Fibroblast of lung (primary cell): ENCODE measurements at regions not wholly inside any gene's neighbourhood (a gene's known extent, or its start where the extent isn't known, plus 50 kb on each side); places are given as distances from the start of the nearest gene placed in this dataset.
"Not testable (repeated sequence)": the region's sequence is repeated elsewhere in the genome, so short reads cannot be mapped to it uniquely, and the experiment has no call there.

Experiments
- EZH2 ChIP-seq: IDR thresholded peaks from 2 replicates; pipeline ENCODE4 v1.5.1; 2012; ENCODE audit warnings: low read length, control low read depth, mild to moderate bottlenecking; ENCODE audit errors: missing control alignments
- TF ChIP-seq, protein P1 (sequence below), 2 donors: IDR thresholded peaks in 1 of 2; conservative IDR thresholded peaks in 1 of 2; 1 replicate in 1 of 2; 2 replicates in 1 of 2; pipeline ENCODE4 v1.5.1; 2011 to 2012; ENCODE audit warnings: low read length in 2 of 2, control low read depth in 1 of 2, inconsistent platforms in 1 of 2, low read depth in 1 of 2, mild to moderate bottlenecking in 1 of 2

DNA sequence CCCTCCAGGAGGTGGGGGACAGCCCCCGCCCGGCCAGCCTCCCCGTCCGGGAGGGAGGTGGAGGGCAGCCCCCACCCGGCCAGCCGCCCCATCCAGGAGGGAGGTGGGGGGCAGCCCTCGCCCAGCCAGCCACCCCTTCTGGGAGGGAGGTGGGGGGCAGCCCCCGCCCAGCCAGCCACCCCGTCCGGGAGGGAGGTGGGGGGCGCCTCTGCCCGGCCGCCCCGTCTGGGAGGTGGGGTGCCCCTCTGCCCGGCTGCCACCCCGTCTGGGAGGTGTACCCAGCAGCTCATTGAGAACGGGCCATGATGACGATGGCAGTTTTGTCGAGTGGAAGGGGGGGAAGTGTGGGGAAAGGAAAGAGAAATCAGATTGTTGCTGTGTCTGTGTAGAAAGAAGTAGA is 81.9 kb upstream of the NALF2 start:
- TF ChIP-seq, protein P1, sequence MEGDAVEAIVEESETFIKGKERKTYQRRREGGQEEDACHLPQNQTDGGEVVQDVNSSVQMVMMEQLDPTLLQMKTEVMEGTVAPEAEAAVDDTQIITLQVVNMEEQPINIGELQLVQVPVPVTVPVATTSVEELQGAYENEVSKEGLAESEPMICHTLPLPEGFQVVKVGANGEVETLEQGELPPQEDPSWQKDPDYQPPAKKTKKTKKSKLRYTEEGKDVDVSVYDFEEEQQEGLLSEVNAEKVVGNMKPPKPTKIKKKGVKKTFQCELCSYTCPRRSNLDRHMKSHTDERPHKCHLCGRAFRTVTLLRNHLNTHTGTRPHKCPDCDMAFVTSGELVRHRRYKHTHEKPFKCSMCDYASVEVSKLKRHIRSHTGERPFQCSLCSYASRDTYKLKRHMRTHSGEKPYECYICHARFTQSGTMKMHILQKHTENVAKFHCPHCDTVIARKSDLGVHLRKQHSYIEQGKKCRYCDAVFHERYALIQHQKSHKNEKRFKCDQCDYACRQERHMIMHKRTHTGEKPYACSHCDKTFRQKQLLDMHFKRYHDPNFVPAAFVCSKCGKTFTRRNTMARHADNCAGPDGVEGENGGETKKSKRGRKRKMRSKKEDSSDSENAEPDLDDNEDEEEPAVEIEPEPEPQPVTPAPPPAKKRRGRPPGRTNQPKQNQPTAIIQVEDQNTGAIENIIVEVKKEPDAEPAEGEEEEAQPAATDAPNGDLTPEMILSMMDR (conservative IDR thresholded peaks at IDR 0.05 in 1 of 2, IDR thresholded peaks at IDR 0.05 in 1 of 2; ENCODE audit: low read depth in 1 of 2, low read length in 2 of 2), result not testable (repeated sequence)
- TF ChIP-seq EZH2, result not testable (repeated sequence)
